ENCODE measurements at regions not wholly inside any gene's neighbourhood (a gene's known extent, or its start where the extent isn't known, plus 50 kb on each side); places are given as distances from the start of the nearest gene placed in this dataset.

DNA sequence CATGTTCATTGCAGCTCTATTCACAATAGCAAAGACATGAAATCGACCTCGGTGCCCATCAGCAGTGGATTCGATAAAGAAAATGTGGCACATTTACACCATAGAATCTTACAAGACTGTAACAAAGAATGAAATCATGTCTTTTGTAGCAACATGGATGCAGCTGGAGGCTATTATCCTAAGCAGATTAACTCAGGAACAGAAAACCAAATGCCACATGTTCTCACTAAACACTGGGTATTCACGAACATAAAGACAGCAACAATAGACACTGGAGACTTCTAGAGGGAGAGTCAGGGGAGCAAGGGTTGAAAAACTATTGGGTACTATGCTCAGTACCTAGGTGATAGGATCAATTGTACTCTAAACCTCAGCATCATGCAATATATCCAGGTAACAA is 180.5 kb downstream of the PPP1R2C start:
- no peak overlapping the region for H3K27ac ChIP-seq (ENCODE audit: low read depth, low read length)
- H3K9me3 ChIP-seq (ENCODE audit: control insufficient read depth, insufficient read depth, low read length) = no peaks in the 10 kb centered on the region
- peak in 1 of 6 donors; percentile 4 for DNase-seq (ENCODE audit: low read depth in 4 of 6, low spot score in 6 of 6)
- no peak overlapping the region for H3K4me3 ChIP-seq (ENCODE audit: low read depth, low read length)
- H3K27me3 ChIP-seq (ENCODE audit: control insufficient read depth, insufficient read depth, low read length) = no peaks in the 10 kb centered on the region
- no peaks in the 10 kb centered on the region for H3K4me1 ChIP-seq (ENCODE audit: control insufficient read depth, insufficient read depth, low read length)
- WGBS (ENCODE audit: insufficient coverage) = no CpG with 5 or more reads among the region's 4 CpGs
- no peaks in the 10 kb centered on the region for H3K36me3 ChIP-seq (ENCODE audit: control insufficient read depth, insufficient read depth, low read length)

DNA sequence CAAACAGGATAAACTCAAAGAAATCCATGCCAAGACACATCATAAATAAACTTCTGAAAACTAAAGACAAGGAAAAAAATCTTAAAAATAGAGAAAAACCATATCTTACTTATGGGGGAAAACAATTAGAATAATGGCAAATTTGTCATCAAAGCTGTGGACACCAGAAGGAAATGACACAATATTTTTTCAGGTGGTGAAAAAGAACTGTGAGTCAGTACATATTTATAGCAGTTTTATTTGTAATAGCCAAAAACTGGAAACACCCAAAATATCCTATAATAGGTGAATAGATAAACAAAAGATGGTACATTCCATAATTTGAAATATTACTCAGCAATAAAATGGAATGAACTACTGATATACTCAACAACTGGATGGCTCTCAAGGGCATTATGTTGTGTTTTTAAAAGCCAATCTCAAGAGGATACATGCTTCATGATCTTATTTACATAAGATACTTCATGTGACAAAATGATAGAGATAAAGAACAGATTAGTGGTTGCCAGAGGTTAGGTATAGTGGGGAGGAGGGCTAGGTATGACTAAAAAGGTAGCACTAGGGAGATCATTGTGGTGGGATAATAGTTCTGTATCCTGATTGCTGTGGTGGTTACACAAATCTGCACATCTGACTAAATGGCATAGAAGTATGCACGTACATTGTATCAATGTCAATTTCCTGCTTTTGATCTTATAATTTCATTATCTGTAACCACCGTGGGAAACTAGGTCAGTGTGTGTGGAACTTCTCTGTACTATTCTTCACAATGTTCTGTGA is 191.9 kb downstream of the PPP1R2C start:
- H3K4me3 ChIP-seq (ENCODE audit: low read depth, low read length) = no peak overlapping the region
- no peak overlapping the region for H3K27ac ChIP-seq (ENCODE audit: low read depth, low read length)
- no peaks in the 10 kb centered on the region for H3K9me3 ChIP-seq (ENCODE audit: control insufficient read depth, insufficient read depth, low read length)
- H3K4me1 ChIP-seq (ENCODE audit: control insufficient read depth, insufficient read depth, low read length) = no peaks in the 10 kb centered on the region
- H3K36me3 ChIP-seq (ENCODE audit: control insufficient read depth, insufficient read depth, low read length) = no peaks in the 10 kb centered on the region
- H3K27me3 ChIP-seq (ENCODE audit: control insufficient read depth, insufficient read depth, low read length) = peaks cover 3% of the 10 kb centered on the region
- DNase-seq (ENCODE audit: low read depth in 4 of 6, low spot score in 6 of 6) = no peak
- no CpG with 5 or more reads among the region's 2 CpGs for WGBS (ENCODE audit: insufficient coverage)

DNA sequence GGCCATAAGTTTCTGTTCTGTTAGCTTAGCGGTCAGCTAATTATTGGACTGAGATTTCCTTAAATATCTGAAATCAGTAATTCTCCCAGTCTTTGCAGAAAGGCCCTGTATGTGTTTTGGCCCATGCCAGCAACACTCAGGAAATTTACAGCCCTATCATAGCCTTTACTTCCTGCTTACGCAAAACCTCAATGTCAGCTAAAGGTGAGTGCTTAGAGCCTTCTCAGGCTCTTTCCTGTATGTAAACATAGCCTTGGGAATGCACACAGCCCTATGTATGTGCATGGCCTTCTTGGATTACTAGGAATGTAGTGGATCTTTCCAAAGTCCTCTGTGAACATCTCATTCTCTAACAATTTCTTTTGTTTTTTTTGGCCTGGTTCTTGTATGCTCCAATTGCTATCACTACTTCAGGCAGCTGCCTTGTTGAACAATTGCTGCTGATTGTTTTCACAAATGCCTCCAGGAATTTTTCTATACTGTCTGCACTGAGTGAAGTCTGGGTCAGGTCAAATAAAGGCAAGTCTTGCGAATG is 200.0 kb downstream of the PPP1R2C start:
- Histone ChIP-seq H3K36me3 (ENCODE audit: control insufficient read depth, insufficient read depth, low read length) (no peaks in the 10 kb centered on the region), H3K4me3 (ENCODE audit: low read depth, low read length) (no peak overlapping the region), H3K27ac (ENCODE audit: low read depth, low read length) (no peak overlapping the region), H3K4me1 (ENCODE audit: control insufficient read depth, insufficient read depth, low read length) (no peaks in the 10 kb centered on the region), H3K9me3 (ENCODE audit: control insufficient read depth, insufficient read depth, low read length) (no peaks in the 10 kb centered on the region), H3K27me3 (ENCODE audit: control insufficient read depth, insufficient read depth, low read length) (peaks cover 2% of the 10 kb centered on the region)
- no CpG with 5 or more reads among the region's 3 CpGs for WGBS (ENCODE audit: insufficient coverage)
- no peak for DNase-seq (ENCODE audit: low read depth in 4 of 6, low spot score in 6 of 6)

DNA sequence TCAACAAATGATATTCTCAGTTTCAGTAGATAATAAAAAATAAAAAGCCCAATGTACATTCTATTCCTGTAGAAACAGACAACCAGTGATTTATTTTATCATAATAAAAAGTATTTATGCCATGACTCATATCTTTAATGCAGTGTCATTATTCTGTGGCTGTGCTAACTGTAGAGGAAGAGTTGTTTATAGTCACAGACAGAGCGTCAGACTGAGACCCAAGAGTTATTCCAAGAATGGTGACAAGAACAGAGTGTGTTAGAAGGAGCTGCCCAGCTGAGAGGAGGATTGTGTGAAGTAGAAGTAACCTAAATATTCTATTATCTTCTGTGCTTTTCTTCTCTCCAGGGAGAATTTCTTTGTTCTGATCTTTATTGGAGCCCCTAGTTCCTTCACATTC is 210.7 kb downstream of the PPP1R2C start:
- no CpG with 5 or more reads among the region's 1 CpG for WGBS (ENCODE audit: insufficient coverage)

DNA sequence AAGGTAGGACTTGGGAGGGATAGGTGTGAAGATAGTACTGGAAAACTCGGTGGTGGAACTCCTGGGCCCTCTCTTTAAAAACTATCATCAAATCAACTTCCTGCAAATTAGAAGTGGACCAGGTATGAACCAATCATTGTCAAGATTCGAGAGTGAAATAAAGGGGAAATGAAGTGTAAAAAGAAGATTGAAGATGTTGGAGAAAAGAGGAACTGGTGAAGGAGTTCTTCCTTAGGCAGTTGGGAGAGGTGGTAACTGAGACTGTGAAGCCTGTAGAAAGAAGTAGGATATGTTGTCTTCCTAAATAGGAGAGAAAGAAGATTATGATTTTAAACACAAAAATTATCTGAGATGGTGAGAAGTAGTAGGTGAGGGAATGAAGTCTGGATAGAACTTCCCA is 212.2 kb downstream of the PPP1R2C start:
- Histone ChIP-seq H3K36me3 (ENCODE audit: control insufficient read depth, insufficient read depth, low read length) (no peaks in the 10 kb centered on the region), H3K27ac (ENCODE audit: low read depth, low read length) (no peak overlapping the region), H3K9me3 (ENCODE audit: control insufficient read depth, insufficient read depth, low read length) (no peaks in the 10 kb centered on the region), H3K4me1 (ENCODE audit: control insufficient read depth, insufficient read depth, low read length) (no peaks in the 10 kb centered on the region), H3K27me3 (ENCODE audit: control insufficient read depth, insufficient read depth, low read length) (no peaks in the 10 kb centered on the region), H3K4me3 (ENCODE audit: low read depth, low read length) (no peak overlapping the region)
- no peak for DNase-seq (ENCODE audit: low read depth in 4 of 6, low spot score in 6 of 6)
- WGBS (ENCODE audit: insufficient coverage) = 25% methylated on average over 1 of the region's 2 CpGs

More for the DNA sequence above, 210.7 kb downstream of the PPP1R2C start:
- Histone ChIP-seq H3K27me3 (ENCODE audit: control insufficient read depth, insufficient read depth, low read length) (no peaks in the 10 kb centered on the region), H3K36me3 (ENCODE audit: control insufficient read depth, insufficient read depth, low read length) (no peaks in the 10 kb centered on the region), H3K27ac (ENCODE audit: low read depth, low read length) (no peak overlapping the region), H3K9me3 (ENCODE audit: control insufficient read depth, insufficient read depth, low read length) (no peaks in the 10 kb centered on the region), H3K4me1 (ENCODE audit: control insufficient read depth, insufficient read depth, low read length) (no peaks in the 10 kb centered on the region), H3K4me3 (ENCODE audit: low read depth, low read length) (no peak overlapping the region)
- peak in 1 of 6 donors; percentile 1 for DNase-seq (ENCODE audit: low read depth in 4 of 6, low spot score in 6 of 6)

DNA sequence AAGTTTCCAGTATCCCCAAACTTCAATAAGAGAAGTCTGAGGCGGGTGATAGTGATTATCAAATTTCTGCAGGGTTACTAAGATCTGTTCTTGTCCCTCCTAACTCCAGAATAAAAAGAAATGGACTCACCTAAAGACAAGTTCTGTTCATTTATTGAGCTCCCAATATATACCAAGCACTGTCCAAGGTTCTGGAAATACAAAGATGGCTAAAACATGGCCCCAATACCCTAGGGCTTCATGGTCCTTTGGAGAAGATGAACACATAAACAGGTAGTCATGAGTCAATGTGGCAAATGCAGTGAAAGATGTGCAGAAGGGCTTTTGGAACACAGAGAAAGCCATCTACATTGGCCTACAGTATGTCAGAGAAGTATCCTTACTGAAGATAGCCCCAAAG is 231.2 kb downstream of the PPP1R2C start:
- no peaks in the 10 kb centered on the region for H3K4me1 ChIP-seq (ENCODE audit: control insufficient read depth, insufficient read depth, low read length)
- no peak for DNase-seq (ENCODE audit: low read depth in 4 of 6, low spot score in 6 of 6)
- H3K36me3 ChIP-seq (ENCODE audit: control insufficient read depth, insufficient read depth, low read length) = no peaks in the 10 kb centered on the region
- H3K27ac ChIP-seq (ENCODE audit: low read depth, low read length) = no peak overlapping the region
- no peak overlapping the region for H3K4me3 ChIP-seq (ENCODE audit: low read depth, low read length)
- H3K27me3 ChIP-seq (ENCODE audit: control insufficient read depth, insufficient read depth, low read length) = peaks cover 2% of the 10 kb centered on the region
- WGBS (ENCODE audit: insufficient coverage) = no CpG with 5 or more reads among the region's 1 CpG
- H3K9me3 ChIP-seq (ENCODE audit: control insufficient read depth, insufficient read depth, low read length) = no peaks in the 10 kb centered on the region

DNA sequence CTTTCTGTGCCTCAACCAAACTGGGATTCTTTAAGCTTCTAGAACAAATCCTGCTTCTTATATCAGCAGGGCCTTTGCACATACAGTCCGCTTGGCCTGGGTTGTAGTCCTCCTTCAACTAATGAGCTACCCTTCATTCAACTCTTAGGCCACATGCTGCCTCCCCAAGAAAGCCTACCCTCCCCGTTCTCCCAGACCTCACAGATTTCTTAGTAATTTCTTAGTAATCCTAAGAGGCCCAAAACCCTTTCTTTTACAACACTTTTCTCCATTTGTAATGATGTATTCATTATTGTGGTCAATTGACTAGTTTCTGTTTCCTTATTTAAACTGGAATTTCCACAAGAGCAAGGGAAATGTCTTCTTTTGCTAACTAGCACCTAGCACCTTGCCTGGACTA is 233.1 kb downstream of the PPP1R2C start:
- no peak overlapping the region for H3K4me3 ChIP-seq (ENCODE audit: low read depth, low read length)
- WGBS (ENCODE audit: insufficient coverage) = 64% methylated on average over 1 of the region's 2 CpGs
- DNase-seq (ENCODE audit: low read depth in 4 of 6, low spot score in 6 of 6) = no peak
- no peaks in the 10 kb centered on the region for H3K4me1 ChIP-seq (ENCODE audit: control insufficient read depth, insufficient read depth, low read length)
- H3K9me3 ChIP-seq (ENCODE audit: control insufficient read depth, insufficient read depth, low read length) = no peaks in the 10 kb centered on the region
- peaks cover 10% of the 10 kb centered on the region for H3K27me3 ChIP-seq (ENCODE audit: control insufficient read depth, insufficient read depth, low read length)
- no peaks in the 10 kb centered on the region for H3K36me3 ChIP-seq (ENCODE audit: control insufficient read depth, insufficient read depth, low read length)
- no peak overlapping the region for H3K27ac ChIP-seq (ENCODE audit: low read depth, low read length)

DNA sequence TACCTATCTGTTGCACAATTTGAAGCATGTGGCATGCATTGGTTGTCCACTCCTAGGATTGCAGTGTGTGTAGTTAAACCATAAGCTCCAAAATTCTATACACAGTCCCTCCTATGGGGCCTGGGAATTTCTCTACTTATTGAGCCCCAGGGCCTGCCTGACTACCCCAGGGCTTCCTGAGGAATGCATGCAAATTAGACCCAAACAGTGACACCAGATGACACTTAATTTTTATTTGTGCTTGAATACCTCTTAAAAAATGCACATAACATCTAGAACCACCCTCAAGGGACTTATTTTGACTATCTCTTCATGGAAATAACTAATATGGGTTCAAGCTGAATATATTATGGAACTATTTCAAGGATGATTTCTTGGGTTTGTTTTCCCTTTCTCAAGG is 236.4 kb downstream of the PPP1R2C start:
- Histone ChIP-seq H3K4me3 (ENCODE audit: low read depth, low read length) (no peak overlapping the region), H3K4me1 (ENCODE audit: control insufficient read depth, insufficient read depth, low read length) (no peaks in the 10 kb centered on the region), H3K27me3 (ENCODE audit: control insufficient read depth, insufficient read depth, low read length) (peaks cover 12% of the 10 kb centered on the region)

DNA sequence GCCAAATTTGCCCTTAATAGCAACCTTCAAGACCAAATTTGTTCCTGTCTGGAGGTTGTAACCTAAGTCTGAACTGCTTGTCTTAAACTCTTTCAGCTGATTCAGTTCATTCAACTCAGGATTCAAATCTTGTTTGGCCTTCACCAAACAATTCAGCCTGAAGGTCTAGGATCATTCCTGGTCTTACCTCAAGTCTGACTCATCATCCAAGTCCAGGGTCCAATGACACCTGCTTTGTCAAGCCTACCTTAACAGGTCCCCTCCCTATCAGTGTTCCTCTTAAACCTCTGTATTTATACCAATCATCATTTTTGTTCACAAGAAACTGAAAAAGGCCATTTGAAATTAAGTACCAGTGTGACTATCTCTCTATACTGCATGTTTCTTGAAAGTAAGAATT is 237.8 kb downstream of the PPP1R2C start:
- H3K4me3 ChIP-seq (ENCODE audit: low read depth, low read length) = no peak overlapping the region
- no peak for DNase-seq (ENCODE audit: low read depth in 4 of 6, low spot score in 6 of 6)
- no peak overlapping the region for H3K27ac ChIP-seq (ENCODE audit: low read depth, low read length)
- peaks cover 12% of the 10 kb centered on the region for H3K27me3 ChIP-seq (ENCODE audit: control insufficient read depth, insufficient read depth, low read length)
- no peaks in the 10 kb centered on the region for H3K9me3 ChIP-seq (ENCODE audit: control insufficient read depth, insufficient read depth, low read length)
- H3K4me1 ChIP-seq (ENCODE audit: control insufficient read depth, insufficient read depth, low read length) = no peaks in the 10 kb centered on the region
- H3K36me3 ChIP-seq (ENCODE audit: control insufficient read depth, insufficient read depth, low read length) = no peaks in the 10 kb centered on the region

More for the DNA sequence above, 236.4 kb downstream of the PPP1R2C start:
- Histone ChIP-seq H3K27ac (ENCODE audit: low read depth, low read length) (no peak overlapping the region), H3K9me3 (ENCODE audit: control insufficient read depth, insufficient read depth, low read length) (no peaks in the 10 kb centered on the region), H3K36me3 (ENCODE audit: control insufficient read depth, insufficient read depth, low read length) (no peaks in the 10 kb centered on the region)
- DNase-seq (ENCODE audit: low read depth in 4 of 6, low spot score in 6 of 6) = no peak

DNA sequence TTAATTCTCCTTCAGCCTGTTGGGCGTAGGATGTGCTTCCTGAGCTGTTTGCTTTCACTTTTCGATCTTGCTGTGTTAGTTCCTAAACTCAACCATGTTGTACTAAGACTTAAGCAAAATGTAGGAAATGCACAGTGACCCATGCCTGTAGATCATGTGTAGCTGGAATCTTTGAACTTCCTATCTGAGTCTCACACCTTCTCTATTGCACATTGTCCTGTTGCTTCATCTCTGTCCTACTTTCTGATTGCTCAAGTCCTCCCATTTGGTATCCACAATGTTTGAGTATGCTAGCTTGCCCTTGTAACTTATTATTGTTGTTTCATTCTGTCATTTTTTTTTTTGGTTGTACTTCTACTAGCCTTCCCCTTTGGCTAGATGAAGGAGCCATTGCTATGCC is 239.6 kb downstream of the PPP1R2C start:
- Histone ChIP-seq H3K27ac (ENCODE audit: low read depth, low read length) (no peak overlapping the region), H3K4me3 (ENCODE audit: low read depth, low read length) (no peak overlapping the region), H3K9me3 (ENCODE audit: control insufficient read depth, insufficient read depth, low read length) (no peaks in the 10 kb centered on the region), H3K4me1 (ENCODE audit: control insufficient read depth, insufficient read depth, low read length) (no peaks in the 10 kb centered on the region), H3K27me3 (ENCODE audit: control insufficient read depth, insufficient read depth, low read length) (peaks cover 12% of the 10 kb centered on the region), H3K36me3 (ENCODE audit: control insufficient read depth, insufficient read depth, low read length) (no peaks in the 10 kb centered on the region)
- 82% methylated on average over 2 of the region's 2 CpGs for WGBS (ENCODE audit: insufficient coverage)
- no peak for DNase-seq (ENCODE audit: low read depth in 4 of 6, low spot score in 6 of 6)

All from spinal cord (tissue), 9 donors.